ENCODE measurements at regions not wholly inside any gene's neighbourhood (a gene's known extent, or its start where the extent isn't known, plus 50 kb on each side); places are given as distances from the start of the nearest gene placed in this dataset.
A peak's percentile ranks its signal among the peaks of the same experiment; 100 is the strongest.

DNA sequence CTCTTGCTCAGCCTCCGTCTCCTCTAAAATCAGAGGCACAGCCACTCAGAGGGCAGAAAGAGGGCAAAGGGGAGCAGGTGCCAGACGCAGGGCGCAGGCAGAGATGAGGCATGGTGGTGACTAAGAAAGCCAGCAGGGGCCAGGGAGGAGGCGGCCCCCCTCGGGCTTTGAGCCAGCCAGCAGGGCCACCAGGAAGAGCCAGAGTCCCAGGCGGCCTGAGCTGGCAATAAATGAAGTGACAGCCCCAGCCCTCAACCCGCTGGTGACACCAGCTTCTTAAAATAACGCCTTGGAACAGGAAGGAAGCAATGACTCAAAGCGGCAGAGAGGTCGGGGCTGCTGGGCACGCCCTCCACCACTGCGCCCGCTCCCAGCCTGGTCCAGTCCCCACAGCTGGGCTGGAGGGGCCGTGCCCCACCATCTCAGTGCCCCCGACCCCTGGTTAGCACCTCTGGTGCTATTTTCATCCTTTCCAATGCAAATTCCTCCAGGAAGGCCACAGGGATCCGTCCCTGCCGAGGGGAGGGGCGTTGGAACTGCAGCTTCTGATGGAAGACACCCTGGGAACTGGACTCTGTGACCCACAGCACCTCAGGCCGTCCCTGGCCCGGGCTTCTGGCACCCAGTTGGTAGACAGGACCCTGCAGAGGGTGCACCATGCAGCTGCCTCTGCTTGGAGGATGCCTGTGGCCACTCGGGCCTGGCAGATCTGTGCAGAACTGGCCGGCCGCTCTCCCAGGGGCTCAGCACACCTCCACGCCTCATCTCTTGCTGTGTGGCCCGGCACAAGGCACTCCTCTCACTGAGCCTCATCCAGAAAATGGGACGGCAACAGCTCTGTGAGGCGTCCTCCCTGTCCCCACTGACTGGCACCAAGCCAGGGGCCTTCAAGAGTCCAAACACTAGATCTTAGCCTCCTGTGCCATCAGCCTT lies 113.7 kb downstream of the NCOR2 start:
- Histone ChIP-seq H3K9me3 (ENCODE audit: insufficient read depth, low read depth, low read length) (no peaks in the 10 kb centered on the region), H3K9ac (ENCODE audit: low read depth, low read length, poor library complexity, severe bottlenecking) (peak overlapping the region; percentile 77), H3K79me2 (ENCODE audit: insufficient read depth, low read length) (peaks cover 59% of the 10 kb centered on the region), H3F3A (ENCODE audit: low read depth) (no peaks in the 10 kb centered on the region), H3K27me3 (ENCODE audit: insufficient read depth, low read length, poor library complexity, severe bottlenecking) (no peaks in the 10 kb centered on the region), H3K36me3 (ENCODE audit: insufficient read depth, low read length) (peaks cover 11% of the 10 kb centered on the region; the same call in 1 of the 2 replicates), H3K4me3 (ENCODE audit: low read length, poor library complexity, severe bottlenecking) (peak overlapping the region; percentile 64), H3K9me2 (replicated peaks; ENCODE audit: low read depth, low read length) (no peaks in the 10 kb centered on the region), H2AFZ (ENCODE audit: low read length) (no peak overlapping the region), H3K4me1 (ENCODE audit: insufficient read depth, low read length, poor library complexity, severe bottlenecking) (peaks cover 74% of the 10 kb centered on the region), H3K4me2 (ENCODE audit: low read depth, low read length, poor library complexity, severe bottlenecking) (peak overlapping the region; percentile 84), H4K20me1 (ENCODE audit: insufficient read depth, low read length, poor library complexity, severe bottlenecking) (peaks cover 21% of the 10 kb centered on the region)
- no peak for TF ChIP-seq EZH2phosphoT487 (IDR thresholded peaks at IDR 0.05; ENCODE audit: borderline replicate concordance)
- TF ChIP-seq, protein P1, sequence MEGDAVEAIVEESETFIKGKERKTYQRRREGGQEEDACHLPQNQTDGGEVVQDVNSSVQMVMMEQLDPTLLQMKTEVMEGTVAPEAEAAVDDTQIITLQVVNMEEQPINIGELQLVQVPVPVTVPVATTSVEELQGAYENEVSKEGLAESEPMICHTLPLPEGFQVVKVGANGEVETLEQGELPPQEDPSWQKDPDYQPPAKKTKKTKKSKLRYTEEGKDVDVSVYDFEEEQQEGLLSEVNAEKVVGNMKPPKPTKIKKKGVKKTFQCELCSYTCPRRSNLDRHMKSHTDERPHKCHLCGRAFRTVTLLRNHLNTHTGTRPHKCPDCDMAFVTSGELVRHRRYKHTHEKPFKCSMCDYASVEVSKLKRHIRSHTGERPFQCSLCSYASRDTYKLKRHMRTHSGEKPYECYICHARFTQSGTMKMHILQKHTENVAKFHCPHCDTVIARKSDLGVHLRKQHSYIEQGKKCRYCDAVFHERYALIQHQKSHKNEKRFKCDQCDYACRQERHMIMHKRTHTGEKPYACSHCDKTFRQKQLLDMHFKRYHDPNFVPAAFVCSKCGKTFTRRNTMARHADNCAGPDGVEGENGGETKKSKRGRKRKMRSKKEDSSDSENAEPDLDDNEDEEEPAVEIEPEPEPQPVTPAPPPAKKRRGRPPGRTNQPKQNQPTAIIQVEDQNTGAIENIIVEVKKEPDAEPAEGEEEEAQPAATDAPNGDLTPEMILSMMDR (conservative IDR thresholded peaks at IDR 0.05; ENCODE audit: low read length), result no peak; the same call in 1 of the 2 replicates

DNA sequence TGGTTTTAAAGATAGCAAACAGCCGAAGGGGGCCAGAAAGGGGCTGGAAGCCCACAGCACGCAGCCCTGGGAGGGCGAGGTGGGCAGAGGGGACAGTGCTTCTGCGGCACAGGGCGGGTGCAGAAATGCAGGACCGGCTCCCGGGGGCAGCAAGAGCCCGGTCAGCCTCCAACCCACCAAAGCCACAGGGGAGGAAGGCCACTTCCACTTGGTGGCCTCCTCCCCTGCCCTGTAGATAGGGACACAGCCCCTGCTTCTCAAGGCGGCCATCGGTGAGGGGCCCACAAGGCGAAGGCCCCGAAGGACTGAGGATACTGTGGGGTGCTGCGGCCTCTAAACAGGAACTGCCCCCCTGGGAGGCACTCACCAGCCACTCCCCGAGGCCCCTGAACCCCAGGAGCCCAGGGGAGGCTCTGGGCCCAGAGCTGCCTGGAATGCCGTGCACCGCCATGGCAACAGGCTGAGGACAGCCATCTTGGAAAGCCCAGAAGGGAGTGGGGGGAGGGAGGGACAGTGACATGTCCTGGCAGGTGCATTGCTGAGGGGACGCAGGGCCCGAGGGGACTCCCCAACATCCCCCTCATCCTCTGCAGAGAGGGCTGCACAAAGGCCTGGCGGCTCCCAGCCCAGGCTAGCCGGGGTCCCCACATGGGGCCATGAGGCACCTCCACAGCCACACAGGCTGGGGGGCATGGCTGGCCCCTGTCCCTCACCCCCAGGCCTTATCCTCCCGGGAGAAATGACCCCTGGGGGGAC lies 114.7 kb downstream of the NCOR2 start:
- no peak for TF ChIP-seq EZH2phosphoT487 (IDR thresholded peaks at IDR 0.05; ENCODE audit: borderline replicate concordance)
- TF ChIP-seq, protein P1 (conservative IDR thresholded peaks at IDR 0.05; ENCODE audit: low read length), result no peak
- H3K79me2 ChIP-seq (ENCODE audit: insufficient read depth, low read length), result peaks cover 51% of the 10 kb centered on the region
- no peaks in the 10 kb centered on the region for H3K9me2 ChIP-seq (replicated peaks; ENCODE audit: low read depth, low read length)
- H3K4me3 ChIP-seq (ENCODE audit: low read length, poor library complexity, severe bottlenecking), result peak overlapping the region; percentile 64
- H4K20me1 ChIP-seq (ENCODE audit: insufficient read depth, low read length, poor library complexity, severe bottlenecking), result peaks cover 15% of the 10 kb centered on the region
- H3F3A ChIP-seq (ENCODE audit: low read depth), result no peaks in the 10 kb centered on the region
- H3K27me3 ChIP-seq (ENCODE audit: insufficient read depth, low read length, poor library complexity, severe bottlenecking), result no peaks in the 10 kb centered on the region
- no peak overlapping the region for H2AFZ ChIP-seq (ENCODE audit: low read length)
- peak overlapping the region; percentile 84 for H3K4me2 ChIP-seq (ENCODE audit: low read depth, low read length, poor library complexity, severe bottlenecking)
- peaks cover 16% of the 10 kb centered on the region; the same call in 1 of the 2 replicates for H3K36me3 ChIP-seq (ENCODE audit: insufficient read depth, low read length)
- no peaks in the 10 kb centered on the region for H3K9me3 ChIP-seq (ENCODE audit: insufficient read depth, low read depth, low read length)
- peaks cover 69% of the 10 kb centered on the region for H3K4me1 ChIP-seq (ENCODE audit: insufficient read depth, low read length, poor library complexity, severe bottlenecking)
- peak overlapping the region; percentile 77 for H3K9ac ChIP-seq (ENCODE audit: low read depth, low read length, poor library complexity, severe bottlenecking)

DNA sequence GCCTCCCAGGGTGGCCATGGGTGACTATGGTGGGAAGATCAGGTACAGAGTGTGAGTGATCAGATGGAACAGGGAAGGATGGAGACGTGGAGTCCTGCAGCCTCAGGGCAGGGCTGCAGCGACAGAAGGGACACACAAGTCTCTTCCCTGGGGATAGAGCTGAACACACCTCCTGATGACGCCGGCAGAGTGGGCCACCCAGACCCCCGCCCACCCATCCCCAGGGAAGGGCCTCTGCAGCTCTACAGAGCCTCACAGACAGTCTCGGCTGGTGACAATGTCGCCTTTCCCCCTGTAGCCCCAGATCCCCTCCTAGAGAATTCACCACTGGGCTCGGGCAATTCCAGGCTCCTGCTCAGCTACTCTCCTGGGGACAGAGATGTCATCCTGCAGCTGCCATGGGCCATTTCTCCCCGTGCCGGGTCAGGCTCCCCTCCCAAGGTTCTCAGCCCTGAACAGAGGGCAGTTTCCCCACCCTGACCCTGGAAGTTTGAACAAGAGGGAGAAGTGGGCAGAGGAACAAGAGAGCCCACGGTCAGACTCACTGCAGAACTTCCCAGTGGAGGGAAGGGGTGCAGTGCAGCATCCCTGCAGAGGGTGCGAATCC lies 115.7 kb downstream of the NCOR2 start:
- Histone ChIP-seq H3F3A (ENCODE audit: low read depth) (no peaks in the 10 kb centered on the region), H3K79me2 (ENCODE audit: insufficient read depth, low read length) (peaks cover 50% of the 10 kb centered on the region), H2AFZ (ENCODE audit: low read length) (no peak overlapping the region), H3K27me3 (ENCODE audit: insufficient read depth, low read length, poor library complexity, severe bottlenecking) (no peaks in the 10 kb centered on the region), H3K4me1 (ENCODE audit: insufficient read depth, low read length, poor library complexity, severe bottlenecking) (peaks cover 61% of the 10 kb centered on the region), H3K4me2 (ENCODE audit: low read depth, low read length, poor library complexity, severe bottlenecking) (peak overlapping the region; percentile 84), H3K9me2 (replicated peaks; ENCODE audit: low read depth, low read length) (no peaks in the 10 kb centered on the region), H3K4me3 (ENCODE audit: low read length, poor library complexity, severe bottlenecking) (no peak overlapping the region), H3K36me3 (ENCODE audit: insufficient read depth, low read length) (peaks cover 21% of the 10 kb centered on the region; the same call in 1 of the 2 replicates), H3K9me3 (ENCODE audit: insufficient read depth, low read depth, low read length) (no peaks in the 10 kb centered on the region), H3K9ac (ENCODE audit: low read depth, low read length, poor library complexity, severe bottlenecking) (peak overlapping the region; percentile 77), H4K20me1 (ENCODE audit: insufficient read depth, low read length, poor library complexity, severe bottlenecking) (peaks cover 12% of the 10 kb centered on the region)
- TF ChIP-seq, protein P1 (conservative IDR thresholded peaks at IDR 0.05; ENCODE audit: low read length), result no peak
- no peak for TF ChIP-seq EZH2phosphoT487 (IDR thresholded peaks at IDR 0.05; ENCODE audit: borderline replicate concordance)

Measured in Loucy (cell line).